ENCODE measurements at regions not wholly inside any gene's neighbourhood (a gene's known extent, or its start where the extent isn't known, plus 50 kb on each side); places are given as distances from the start of the nearest gene placed in this dataset.

DNA sequence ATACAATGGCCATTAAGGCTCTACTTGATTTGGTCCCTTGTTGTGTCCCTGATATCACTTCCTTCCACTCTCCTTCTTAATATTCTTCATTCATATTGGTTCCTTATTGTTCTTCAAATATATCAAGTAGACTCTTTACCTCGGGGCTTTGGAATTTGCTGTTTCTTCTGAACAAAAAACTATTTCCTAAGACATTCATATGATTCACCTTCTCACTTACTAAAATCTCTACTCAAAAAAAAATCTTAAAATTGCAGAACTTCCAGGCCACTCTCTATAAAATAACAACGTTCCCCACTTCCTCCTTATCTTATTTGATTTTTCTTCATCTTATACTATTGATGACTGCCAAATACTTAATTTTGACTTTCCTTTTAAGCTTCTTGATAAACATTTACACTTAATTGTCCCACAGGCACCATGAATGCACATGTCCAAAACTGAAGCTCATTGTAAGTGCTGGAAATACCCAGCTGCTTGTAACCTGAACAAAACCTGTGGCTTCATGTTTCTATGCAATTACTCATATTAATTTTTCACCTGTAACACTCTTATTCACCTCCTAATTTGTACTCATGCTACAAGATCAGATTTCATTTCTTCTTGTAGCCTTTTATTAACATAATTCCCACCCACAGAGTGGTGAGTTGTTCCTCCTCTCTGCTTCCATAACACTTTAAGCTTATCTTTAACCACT is 58.4 kb upstream of the NUDT12 start:
- Histone ChIP-seq H2AFZ (ENCODE audit: low read length) (no peak overlapping the region), H3K4me3 (ENCODE audit: low read depth, low read length, poor library complexity, severe bottlenecking) (no peak overlapping the region), H3K9me3 (ENCODE audit: low read length) (no peaks in the 10 kb centered on the region), H3K4me2 (ENCODE audit: low read length) (no peak overlapping the region), H3K27me3 (ENCODE audit: insufficient read depth, low read length) (no peaks in the 10 kb centered on the region), H3K4me1 (ENCODE audit: insufficient read depth, low read length, severe bottlenecking) (no peaks in the 10 kb centered on the region), H3K9ac (ENCODE audit: low read length) (no peak overlapping the region), H3K27ac (ENCODE audit: low read depth, low read length, poor library complexity, severe bottlenecking) (no peak overlapping the region), H3K9me2 (ENCODE audit: low read depth, low read length) (no peaks in the 10 kb centered on the region), H3K79me2 (ENCODE audit: insufficient read depth, low read length) (no peaks in the 10 kb centered on the region), H4K20me1 (ENCODE audit: insufficient read depth, low read length) (no peaks in the 10 kb centered on the region), H3K36me3 (ENCODE audit: insufficient read depth, low read length) (no peaks in the 10 kb centered on the region), H3F3A (ENCODE audit: insufficient read depth, low read length) (no peaks in the 10 kb centered on the region)
- TF ChIP-seq, protein P1, sequence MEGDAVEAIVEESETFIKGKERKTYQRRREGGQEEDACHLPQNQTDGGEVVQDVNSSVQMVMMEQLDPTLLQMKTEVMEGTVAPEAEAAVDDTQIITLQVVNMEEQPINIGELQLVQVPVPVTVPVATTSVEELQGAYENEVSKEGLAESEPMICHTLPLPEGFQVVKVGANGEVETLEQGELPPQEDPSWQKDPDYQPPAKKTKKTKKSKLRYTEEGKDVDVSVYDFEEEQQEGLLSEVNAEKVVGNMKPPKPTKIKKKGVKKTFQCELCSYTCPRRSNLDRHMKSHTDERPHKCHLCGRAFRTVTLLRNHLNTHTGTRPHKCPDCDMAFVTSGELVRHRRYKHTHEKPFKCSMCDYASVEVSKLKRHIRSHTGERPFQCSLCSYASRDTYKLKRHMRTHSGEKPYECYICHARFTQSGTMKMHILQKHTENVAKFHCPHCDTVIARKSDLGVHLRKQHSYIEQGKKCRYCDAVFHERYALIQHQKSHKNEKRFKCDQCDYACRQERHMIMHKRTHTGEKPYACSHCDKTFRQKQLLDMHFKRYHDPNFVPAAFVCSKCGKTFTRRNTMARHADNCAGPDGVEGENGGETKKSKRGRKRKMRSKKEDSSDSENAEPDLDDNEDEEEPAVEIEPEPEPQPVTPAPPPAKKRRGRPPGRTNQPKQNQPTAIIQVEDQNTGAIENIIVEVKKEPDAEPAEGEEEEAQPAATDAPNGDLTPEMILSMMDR (IDR thresholded peaks at IDR 0.05; ENCODE audit: low read length) = no peak
- TF ChIP-seq EZH2 (IDR thresholded peaks at IDR 0.05; ENCODE audit: borderline replicate concordance, low read length) = no peak

DNA sequence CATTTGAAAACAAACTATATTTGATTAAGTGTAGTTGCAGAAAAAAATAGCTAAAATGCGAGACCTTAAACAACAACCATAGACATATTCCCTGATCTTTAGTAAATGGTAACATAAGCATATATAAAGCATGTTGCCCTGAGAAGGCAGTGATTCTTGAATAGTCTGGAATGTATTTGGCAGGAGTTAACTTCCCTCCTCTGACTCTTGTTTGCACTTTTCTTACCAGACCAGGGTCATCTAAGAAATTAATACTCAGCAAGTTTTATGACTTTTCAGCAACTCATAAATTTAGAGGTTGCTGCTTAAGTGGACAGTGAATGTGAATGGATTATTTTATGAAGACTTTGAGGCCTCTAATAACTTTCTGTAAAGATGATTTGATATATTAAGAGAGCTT is 55.3 kb upstream of the NUDT12 start:
- Histone ChIP-seq H3K36me3 (ENCODE audit: insufficient read depth, low read length) (no peaks in the 10 kb centered on the region), H4K20me1 (ENCODE audit: insufficient read depth, low read length) (no peaks in the 10 kb centered on the region), H3K27ac (ENCODE audit: low read depth, low read length, poor library complexity, severe bottlenecking) (no peak overlapping the region), H3K4me1 (ENCODE audit: insufficient read depth, low read length, severe bottlenecking) (no peaks in the 10 kb centered on the region), H3K9me3 (ENCODE audit: low read length) (no peaks in the 10 kb centered on the region), H2AFZ (ENCODE audit: low read length) (no peak overlapping the region), H3K9me2 (ENCODE audit: low read depth, low read length) (no peaks in the 10 kb centered on the region), H3K4me3 (ENCODE audit: low read depth, low read length, poor library complexity, severe bottlenecking) (no peak overlapping the region), H3F3A (ENCODE audit: insufficient read depth, low read length) (no peaks in the 10 kb centered on the region), H3K9ac (ENCODE audit: low read length) (no peak overlapping the region), H3K79me2 (ENCODE audit: insufficient read depth, low read length) (no peaks in the 10 kb centered on the region), H3K27me3 (ENCODE audit: insufficient read depth, low read length) (no peaks in the 10 kb centered on the region), H3K4me2 (ENCODE audit: low read length) (no peak overlapping the region)
- TF ChIP-seq EZH2 (IDR thresholded peaks at IDR 0.05; ENCODE audit: borderline replicate concordance, low read length) = no peak
- TF ChIP-seq, protein P1 (IDR thresholded peaks at IDR 0.05; ENCODE audit: low read length) = no peak

DNA sequence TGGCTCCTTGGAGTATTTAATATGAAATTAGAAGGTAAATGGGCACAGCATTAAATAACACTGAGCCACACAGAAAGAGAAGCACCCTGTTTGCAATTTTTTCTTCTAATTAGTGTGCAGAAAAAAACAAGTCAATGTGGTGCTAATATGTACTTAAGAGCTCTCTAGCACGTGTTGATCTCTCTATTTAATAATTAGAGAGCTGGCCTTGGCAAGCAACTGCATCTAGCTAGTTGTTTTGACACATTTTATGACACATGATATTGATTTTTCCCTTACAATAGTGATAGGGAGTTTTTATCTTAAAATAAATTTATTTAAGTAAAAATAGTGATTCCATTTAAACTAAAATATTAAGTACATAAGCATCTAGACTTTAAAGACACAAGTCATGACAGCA is 54.5 kb upstream of the NUDT12 start:
- no peaks in the 10 kb centered on the region for H3K36me3 ChIP-seq (ENCODE audit: insufficient read depth, low read length)
- H3F3A ChIP-seq (ENCODE audit: insufficient read depth, low read length) = no peaks in the 10 kb centered on the region
- H3K9ac ChIP-seq (ENCODE audit: low read length) = no peak overlapping the region
- TF ChIP-seq, protein P1 (IDR thresholded peaks at IDR 0.05; ENCODE audit: low read length) = no peak
- no peak for TF ChIP-seq EZH2 (IDR thresholded peaks at IDR 0.05; ENCODE audit: borderline replicate concordance, low read length)
- no peaks in the 10 kb centered on the region for H3K9me3 ChIP-seq (ENCODE audit: low read length)
- H3K27ac ChIP-seq (ENCODE audit: low read depth, low read length, poor library complexity, severe bottlenecking) = no peak overlapping the region
- H3K4me2 ChIP-seq (ENCODE audit: low read length) = no peak overlapping the region
- H3K9me2 ChIP-seq (ENCODE audit: low read depth, low read length) = no peaks in the 10 kb centered on the region
- H3K4me3 ChIP-seq (ENCODE audit: low read depth, low read length, poor library complexity, severe bottlenecking) = no peak overlapping the region
- no peaks in the 10 kb centered on the region for H3K4me1 ChIP-seq (ENCODE audit: insufficient read depth, low read length, severe bottlenecking)
- no peaks in the 10 kb centered on the region for H4K20me1 ChIP-seq (ENCODE audit: insufficient read depth, low read length)
- H3K79me2 ChIP-seq (ENCODE audit: insufficient read depth, low read length) = no peaks in the 10 kb centered on the region
- H2AFZ ChIP-seq (ENCODE audit: low read length) = no peak overlapping the region
- H3K27me3 ChIP-seq (ENCODE audit: insufficient read depth, low read length) = no peaks in the 10 kb centered on the region
